Panc1 (cell line): ENCODE measurements at regions not wholly inside any gene's neighbourhood (a gene's known extent, or its start where the extent isn't known, plus 50 kb on each side); places are given as distances from the start of the nearest gene placed in this dataset.

Experiments used
- ATAC-seq: fragments of 200-7000 bp; cut with Tn5 transposase; 2 replicates; pipeline ENCODE4 v1.9.1; 2020; ENCODE audit warnings: mild to moderate bottlenecking, moderate library complexity
- BruUV-seq: library from RNA; stranded (reverse); fragments of 400-500 nt; replicated peaks from 2 replicates; lab custom pipeline; 2021; lab: Mats Ljungman, UMichigan
- CTCF ChIA-PET: fragments of 300-600 bp; sonication (Branson Sonifier 250); formaldehyde crosslinking; loops from one replicate; lab custom pipeline; 2022; ENCODE audit warnings: antibody characterized with exemption; lab: Charles Lee
- POLR2A ChIA-PET: fragments of 300-600 bp; sonication (Branson Sonifier 250); formaldehyde crosslinking; loops from one replicate; lab custom pipeline; 2022; ENCODE audit warnings: antibody characterized with exemption; lab: Charles Lee
- DNase-seq: peaks from one replicate; pipeline ENCODE4 v3.0.0-alpha.2; 2010; ENCODE audit warnings: low read depth, low spot score
- H3K27ac ChIP-seq: 2 replicates; pipeline ENCODE4 v1.5.1; 2011; ENCODE audit warnings: mild to moderate bottlenecking, low read length, inconsistent platforms
- H3K27me3 ChIP-seq: fragments of 200-500 bp; sonication (Bioruptor generic); 2 replicates; pipeline ENCODE4 v1.6.0; 2014; ENCODE audit warnings: low read length, inconsistent platforms; ENCODE audit not compliant: control insufficient read depth, insufficient read depth
- H3K36me3 ChIP-seq: fragments of 200-500 bp; sonication (Bioruptor generic); 2 replicates; pipeline ENCODE4 v1.5.1; 2014; ENCODE audit warnings: inconsistent platforms, mild to moderate bottlenecking, low read length, moderate library complexity; ENCODE audit not compliant: control insufficient read depth, insufficient read depth
- H3K4me1 ChIP-seq: 2 replicates; pipeline ENCODE4 v1.5.1; 2011; ENCODE audit warnings: inconsistent platforms, mild to moderate bottlenecking, low read length, moderate library complexity; ENCODE audit not compliant: control insufficient read depth, insufficient read depth
- H3K4me3 ChIP-seq, 2 experiments: 2 replicates each; pipeline ENCODE4 v1.5.1; 2011 to 2012; ENCODE audit warnings: low read depth in 2 of 2, low read length in 2 of 2, mild to moderate bottlenecking in 2 of 2, inconsistent platforms in 1 of 2, moderate library complexity in 1 of 2
- H3K9me3 ChIP-seq: fragments of 200-500 bp; sonication (Bioruptor generic); 2 replicates; pipeline ENCODE4 v1.5.1; 2014; ENCODE audit warnings: low read depth, mild to moderate bottlenecking, inconsistent platforms, low read length, moderate library complexity; ENCODE audit not compliant: control insufficient read depth, insufficient read depth
- CTCF ChIP-seq: fragments of 450-650 bp; IDR thresholded peaks from 2 replicates; pipeline ENCODE4 v1.5.1; 2017; ENCODE audit warnings: mild to moderate bottlenecking
- POLR2AphosphoS5 ChIP-seq: IDR thresholded peaks from 2 replicates; pipeline ENCODE4 v1.6.1; 2012; ENCODE audit warnings: mild to moderate bottlenecking, low read depth, low read length, moderate library complexity
- REST ChIP-seq, 2 experiments: IDR thresholded peaks; 2 replicates each; pipeline ENCODE4 v1.6.1; 2011 to 2012; ENCODE audit warnings: low read depth in 2 of 2, control low read depth in 1 of 2, low read length in 1 of 2, mild to moderate bottlenecking in 1 of 2, moderate library complexity in 1 of 2; ENCODE audit not compliant: insufficient read depth in 1 of 2
- SIN3A ChIP-seq: IDR thresholded peaks from 2 replicates; pipeline ENCODE4 v1.6.1; 2012; ENCODE audit warnings: low read depth, mild to moderate bottlenecking, low read length, moderate library complexity, borderline replicate concordance; ENCODE audit not compliant: insufficient read depth
- TCF7L2 ChIP-seq: IDR thresholded peaks from 2 replicates; pipeline ENCODE4 v1.6.1; 2011; ENCODE audit warnings: mild to moderate bottlenecking, low read depth, low read length, inconsistent platforms
- in situ Hi-C: cut with HindIII; loops from 2 replicates; pipeline ENCODE4 v1.10.0; 2016; ENCODE audit warnings: low sequenced_read_pairs, low pct_unique_long_range_greater_than_20kb
- intact Hi-C: fragments of 100-400 bp; cut with micrococcal nuclease; formaldehyde crosslinking; loops from one replicate; pipeline ENCODE4 v1.10.0; 2022; ENCODE audit not compliant: unreplicated experiment

GRCh38 chr2:175624785-175625184 lies 377.3 kb downstream of the LNPK start:
- in situ Hi-C loops (no loop called here), intact Hi-C loops (no loop called here)
- DNase-seq (no peak), ATAC-seq (no peak)
- no peaks in the 10 kb centered on the region for H3K4me1 ChIP-seq
- no peak overlapping the region for H3K4me3 ChIP-seq
- ChIA-PET POLR2A (no interaction called here), CTCF (no interaction called here)
- H3K36me3 ChIP-seq = no peaks in the 10 kb centered on the region
- TF ChIP-seq POLR2AphosphoS5 = no peak
- TF ChIP-seq REST (IDR thresholded peaks at IDR 0.05; ENCODE audit: insufficient read depth in 1 of 2, low read depth in 2 of 2, low read length in 1 of 2) = no peak
- TF ChIP-seq SIN3A = no peak
- TF ChIP-seq CTCF = no peak
- no peak for TF ChIP-seq TCF7L2
- H3K27ac ChIP-seq = no peak overlapping the region
- BruUV-seq = no TSS peak
- no peaks in the 10 kb centered on the region for H3K9me3 ChIP-seq
- no peaks in the 10 kb centered on the region; the same call in 1 of the 2 replicates for H3K27me3 ChIP-seq

GRCh38 chr2:175624211-175624761 lies 377.8 kb downstream of the LNPK start:
- ATAC-seq = no peak

More at GRCh38 chr2:175624211-175624761, 377.8 kb downstream of the LNPK start:
- in situ Hi-C loops = no loop called here
- no TSS peak for BruUV-seq
- Histone ChIP-seq H3K27me3 (no peaks in the 10 kb centered on the region; the same call in 1 of the 2 replicates), H3K27ac (no peak overlapping the region), H3K9me3 (no peaks in the 10 kb centered on the region), H3K4me1 (no peaks in the 10 kb centered on the region), H3K4me3 (no peak overlapping the region), H3K36me3 (no peaks in the 10 kb centered on the region)
- POLR2A ChIA-PET = no interaction called here
- CTCF ChIA-PET = no interaction called here
- no peak for DNase-seq
- TF ChIP-seq CTCF (no peak), TCF7L2 (no peak), SIN3A (no peak), POLR2AphosphoS5 (no peak), REST (IDR thresholded peaks at IDR 0.05; ENCODE audit: insufficient read depth in 1 of 2, low read depth in 2 of 2, low read length in 1 of 2) (no peak)
- intact Hi-C loops = no loop called here
